Peyer's patch (tissue), 4 donors: ENCODE measurements at regions not wholly inside any gene's neighbourhood (a gene's known extent, or its start where the extent isn't known, plus 50 kb on each side); places are given as distances from the start of the nearest gene placed in this dataset.
"Not testable (repeated sequence)": the region's sequence is repeated elsewhere in the genome, so short reads cannot be mapped to it uniquely, and the experiment has no call there.

Source experiments
- DNase-seq, 3 donors: peaks; one replicate each; pipeline ENCODE4 v3.0.0-alpha.2; 2017 to 2019
- H3K27ac ChIP-seq, 4 donors: fragments of 200-600 bp; sonication (generic); one replicate each; pipeline ENCODE4 v1.5.1; 2016 to 2019
- H3K27me3 ChIP-seq, 2 donors: fragments of 200-600 bp; sonication (generic); one replicate each; pipeline ENCODE4 v1.5.1; 2019
- H3K36me3 ChIP-seq, 3 donors: fragments of 200-600 bp; sonication (generic); one replicate each; pipeline ENCODE4 v1.5.1; 2016 to 2019
- H3K4me1 ChIP-seq, 4 donors: fragments of 200-600 bp; sonication (generic); one replicate each; pipeline ENCODE4 v1.5.1; 2016 to 2019
- H3K4me3 ChIP-seq, 4 donors: fragments of 200-600 bp; sonication (generic); 1 replicate in 3 of 4; 2 replicates in 1 of 4; pipeline ENCODE4 v1.5.1; 2016 to 2019; ENCODE audit warnings: mild to moderate bottlenecking in 1 of 4
- H3K9me3 ChIP-seq, 4 donors: fragments of 200-600 bp; sonication (generic); one replicate each; pipeline ENCODE4 v1.5.1; 2016 to 2019; ENCODE audit warnings: mild to moderate bottlenecking in 1 of 4
- CTCF ChIP-seq, 6 experiments: fragments of 450-650 bp in 4 of 6; fragments of 200-600 bp in 2 of 6; sonication (generic) in 1 of 6; IDR thresholded peaks; one replicate each; pipeline ENCODE4 v1.5.1; 2017 to 2019; ENCODE audit warnings: antibody characterized with exemption in 6 of 6, mild to moderate bottlenecking in 3 of 6, moderate library complexity in 1 of 6
- POLR2A ChIP-seq, 2 donors: fragments of 450-650 bp; IDR thresholded peaks; one replicate each; pipeline ENCODE4 v1.5.1; 2017; ENCODE audit warnings: antibody characterized with exemption in 2 of 2, mild to moderate bottlenecking in 2 of 2, moderate library complexity in 2 of 2

- Histone ChIP-seq H3K9me3 (no peaks in the 10 kb centered on the region), H3K27me3 (peaks cover 0 to 3% of the 10 kb centered on the region in 2 donors), H3K36me3 (no peaks in the 10 kb centered on the region), H3K4me1 (no peaks in the 10 kb centered on the region), H3K27ac (no peak overlapping the region), H3K4me3 (no peak overlapping the region)
- TF ChIP-seq POLR2A (IDR thresholded peaks at IDR 0.05), result no peak
- TF ChIP-seq CTCF (IDR thresholded peaks at IDR 0.05), result no peak
- DNase-seq, result no peak
These were observed 524.4 kb downstream of the NEBL start for GRCh38 chr10:20372748-20373147.

GRCh38 chr10:20370977-20371533, 526.1 kb downstream of the NEBL start:
- not testable (repeated sequence) for H3K27me3 ChIP-seq, DNase-seq, H3K9me3 ChIP-seq, H3K36me3 ChIP-seq, H3K4me1 ChIP-seq, H3K27ac ChIP-seq, H3K4me3 ChIP-seq

- H3K4me3 ChIP-seq, result no peak overlapping the region
- no peak for DNase-seq
- H3K36me3 ChIP-seq, result no peaks in the 10 kb centered on the region
- TF ChIP-seq POLR2A (IDR thresholded peaks at IDR 0.05) (no peak), CTCF (IDR thresholded peaks at IDR 0.05) (no peak)
- no peaks in the 10 kb centered on the region for H3K27me3 ChIP-seq
- H3K27ac ChIP-seq, result no peak overlapping the region
- no peaks in the 10 kb centered on the region for H3K9me3 ChIP-seq
- H3K4me1 ChIP-seq, result no peaks in the 10 kb centered on the region
These were observed 527.0 kb downstream of the NEBL start for GRCh38 chr10:20369863-20370736.

- no peak for TF ChIP-seq CTCF (IDR thresholded peaks at IDR 0.05)
- TF ChIP-seq POLR2A (IDR thresholded peaks at IDR 0.05), result no peak
- Histone ChIP-seq H3K4me1 (no peaks in the 10 kb centered on the region), H3K36me3 (no peaks in the 10 kb centered on the region), H3K9me3 (no peaks in the 10 kb centered on the region), H3K27me3 (no peaks in the 10 kb centered on the region), H3K27ac (no peak overlapping the region), H3K4me3 (no peak overlapping the region)
- no peak for DNase-seq
These were observed 533.4 kb downstream of the NEBL start for GRCh38 chr10:20363684-20364083.

- H3K4me1 ChIP-seq, result no peaks in the 10 kb centered on the region
- H3K36me3 ChIP-seq, result no peaks in the 10 kb centered on the region
- H3K4me3 ChIP-seq, result no peak overlapping the region
- no peak for TF ChIP-seq POLR2A (IDR thresholded peaks at IDR 0.05)
- TF ChIP-seq CTCF (IDR thresholded peaks at IDR 0.05), result no peak
- H3K9me3 ChIP-seq, result no peaks in the 10 kb centered on the region
- no peak for DNase-seq
- no peaks in the 10 kb centered on the region for H3K27me3 ChIP-seq
- no peak overlapping the region for H3K27ac ChIP-seq
These were observed 539.7 kb downstream of the PLXDC2 start for GRCh38 chr10:20355915-20356314.

GRCh38 chr10:20355011-20355410, 538.8 kb downstream of the PLXDC2 start:
- no peak overlapping the region for H3K4me3 ChIP-seq
- no peaks in the 10 kb centered on the region for H3K36me3 ChIP-seq
- no peak for TF ChIP-seq CTCF (IDR thresholded peaks at IDR 0.05)
- TF ChIP-seq POLR2A (IDR thresholded peaks at IDR 0.05), result no peak
- H3K27ac ChIP-seq, result no peak overlapping the region
- H3K4me1 ChIP-seq, result no peaks in the 10 kb centered on the region
- H3K9me3 ChIP-seq, result no peaks in the 10 kb centered on the region
- H3K27me3 ChIP-seq, result no peaks in the 10 kb centered on the region
- no peak for DNase-seq
